HG03066 (cell line): ENCODE measurements at regions not wholly inside any gene's neighbourhood (a gene's known extent, or its start where the extent isn't known, plus 50 kb on each side); places are given as distances from the start of the nearest gene placed in this dataset.
"Not testable (repeated sequence)": the region's sequence is repeated elsewhere in the genome, so short reads cannot be mapped to it uniquely, and the experiment has no call there.

ENCODE experiments used
- ATAC-seq: cut with Tn5 transposase; IDR thresholded peaks from one replicate; pipeline ENCODE4 v1.9.1; 2021; ENCODE audit warnings: low read depth; ENCODE audit not compliant: unreplicated experiment

DNA sequence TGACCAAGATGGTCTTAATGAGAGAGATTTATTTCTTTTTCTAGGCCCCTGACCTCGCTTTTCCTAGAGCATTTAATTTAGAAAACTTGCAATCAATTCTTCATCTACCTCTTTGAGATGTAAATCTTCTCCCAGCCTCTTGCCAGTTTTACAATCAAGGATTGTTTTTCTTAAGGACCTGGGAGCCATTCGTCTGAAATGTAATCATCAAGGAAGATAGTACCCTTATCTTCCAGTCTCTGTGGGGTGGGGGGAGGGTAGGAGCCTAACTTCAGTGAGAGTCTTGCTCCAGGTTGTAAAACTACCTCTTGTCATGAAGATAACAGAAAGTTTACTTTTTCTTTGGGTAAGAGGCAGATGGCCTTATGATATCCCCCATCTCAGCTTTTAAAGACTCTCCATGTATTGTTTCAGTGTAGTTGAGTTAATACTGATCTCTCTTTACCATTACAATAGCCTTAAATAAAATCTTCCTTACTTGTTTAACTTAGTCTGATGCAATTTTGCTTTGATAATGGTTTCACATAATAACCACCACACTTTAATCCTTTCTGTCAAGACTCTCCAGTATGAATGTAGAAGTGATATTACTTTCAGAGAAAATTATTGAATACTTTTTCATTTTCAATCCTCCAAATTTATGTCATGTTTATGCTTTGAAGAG, 110.2 kb upstream of the CPHXL start:
- no peak for ATAC-seq

DNA sequence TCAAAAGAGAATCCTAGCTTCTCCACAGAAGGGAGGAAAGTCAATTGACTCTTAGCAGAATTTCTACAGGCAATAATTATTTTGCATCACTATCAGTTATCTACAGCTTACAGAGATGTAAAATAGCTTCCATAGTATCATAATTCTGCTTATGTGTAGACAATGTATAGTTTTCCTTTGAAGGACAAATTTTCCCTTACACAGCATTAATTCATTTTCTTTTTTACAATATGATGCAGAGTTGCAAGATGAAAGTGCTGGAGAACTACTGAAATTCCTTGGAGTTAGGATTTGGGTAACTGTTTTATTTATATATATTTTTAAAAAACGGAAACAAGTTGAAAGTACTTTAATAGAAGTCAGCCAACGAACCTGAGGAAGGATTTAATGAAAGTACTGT, 111.0 kb upstream of the CPHXL start:
- ATAC-seq, result no peak

GRCh38 chr16:75837681-75838080, 111.4 kb upstream of the CPHXL start:
- ATAC-seq, result no peak

DNA sequence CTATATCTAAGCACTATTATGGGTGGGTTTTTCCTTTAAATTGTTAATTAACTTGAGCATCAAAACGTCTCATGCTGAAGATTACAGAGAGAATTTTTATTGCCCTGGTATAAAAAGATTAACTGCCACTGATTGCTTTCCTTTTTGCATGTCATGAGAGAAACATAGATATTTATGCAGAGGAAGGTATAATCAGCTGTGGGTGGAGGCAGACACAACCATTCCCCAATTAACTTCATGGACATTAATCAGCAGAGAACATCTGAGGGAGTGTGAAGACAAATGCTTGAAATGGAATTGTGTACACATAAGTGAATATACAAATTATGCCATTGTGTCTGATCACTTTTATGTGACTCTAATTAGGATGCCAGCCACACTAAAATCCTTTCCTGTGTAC, 115.2 kb upstream of the CPHXL start:
- no peak for ATAC-seq

GRCh38 chr16:75847172-75847571, 120.9 kb upstream of the CPHXL start:
- ATAC-seq, result no peak

- ATAC-seq, result no peak
Observed at GRCh38 chr16:75854152-75854551, 127.9 kb upstream of the CPHXL start.

DNA sequence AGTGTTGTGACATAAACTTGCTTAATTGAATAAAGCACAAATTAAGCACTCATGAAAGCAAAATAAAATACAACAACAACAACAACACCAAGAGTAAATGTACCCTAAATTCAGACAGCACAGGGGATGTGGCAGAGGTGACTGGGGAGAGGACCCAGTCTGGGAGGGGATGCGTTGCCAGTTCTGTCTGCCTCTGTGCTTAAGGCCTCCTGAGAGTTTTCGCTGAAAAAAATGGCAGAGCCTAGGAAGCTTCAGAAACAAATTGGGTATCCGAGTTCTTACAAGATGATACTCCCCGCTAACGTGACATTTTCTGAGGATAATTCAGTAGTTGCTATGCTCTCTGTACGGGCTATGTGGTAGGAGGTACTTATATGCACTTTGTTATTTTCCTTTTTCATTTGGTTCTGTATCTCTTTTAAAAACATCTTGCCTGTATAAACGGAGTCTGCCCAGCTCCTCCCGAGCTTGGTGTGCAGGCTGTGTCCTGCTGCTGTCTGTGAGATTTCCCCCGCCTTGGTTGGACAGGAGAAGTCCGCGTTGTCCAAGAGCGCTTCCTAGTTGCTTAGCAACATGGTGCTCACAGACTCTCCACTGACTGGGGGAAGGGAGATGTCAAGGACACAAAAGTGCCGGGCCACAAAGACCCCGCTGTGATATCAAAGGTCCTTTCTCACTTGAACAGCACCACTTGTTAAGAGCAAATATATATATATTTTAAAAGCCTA, 134.2 kb upstream of the CPHXL start:
- no peak for ATAC-seq

DNA sequence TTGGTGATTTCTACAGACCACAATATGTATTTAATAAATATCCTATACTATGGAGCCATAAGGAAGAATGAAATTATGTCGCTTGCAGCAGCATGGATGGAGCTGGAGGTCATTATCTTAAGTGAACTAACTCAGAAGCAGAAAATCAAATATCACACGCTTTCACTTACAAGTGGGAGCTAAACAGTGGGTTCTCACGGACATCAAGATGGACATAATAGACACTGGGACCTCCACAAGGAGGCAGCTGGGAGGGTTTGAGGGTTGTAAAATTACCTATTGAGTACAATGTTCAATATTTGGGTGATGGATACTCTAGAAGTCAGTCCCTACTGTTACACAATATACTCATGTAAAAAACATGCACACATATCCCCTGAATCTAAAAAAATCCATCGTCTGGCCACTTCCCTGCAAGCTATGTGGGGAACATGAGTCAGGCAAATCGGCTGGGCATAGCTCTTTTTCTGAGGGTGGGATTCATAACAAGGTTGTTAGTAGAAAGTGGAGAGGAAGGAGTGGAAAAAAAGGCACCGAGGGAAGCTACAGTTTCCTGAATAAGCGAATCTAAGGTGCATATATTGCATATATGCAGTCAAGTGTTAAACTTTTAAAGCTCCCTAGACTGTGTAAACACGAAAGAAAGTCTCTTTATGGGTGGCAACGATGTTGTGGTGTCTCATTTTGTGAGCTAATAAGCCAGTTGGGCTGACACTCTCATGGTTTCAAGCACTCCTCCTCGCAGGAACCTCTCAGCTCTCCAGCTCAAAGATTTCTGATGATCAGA, 135.2 kb upstream of the CPHXL start:
- no peak for ATAC-seq

GRCh38 chr16:75862098-75862386, 135.8 kb upstream of the CPHXL start:
- ATAC-seq, result no peak

- no peak for ATAC-seq
Observed at GRCh38 chr16:75864243-75864642, 138.0 kb upstream of the CPHXL start.

- no peak for ATAC-seq
Observed at GRCh38 chr16:75865736-75866135, 139.4 kb upstream of the CPHXL start.

- ATAC-seq, result no peak
Observed at GRCh38 chr16:75868636-75869632, 142.6 kb upstream of the CPHXL start.

DNA sequence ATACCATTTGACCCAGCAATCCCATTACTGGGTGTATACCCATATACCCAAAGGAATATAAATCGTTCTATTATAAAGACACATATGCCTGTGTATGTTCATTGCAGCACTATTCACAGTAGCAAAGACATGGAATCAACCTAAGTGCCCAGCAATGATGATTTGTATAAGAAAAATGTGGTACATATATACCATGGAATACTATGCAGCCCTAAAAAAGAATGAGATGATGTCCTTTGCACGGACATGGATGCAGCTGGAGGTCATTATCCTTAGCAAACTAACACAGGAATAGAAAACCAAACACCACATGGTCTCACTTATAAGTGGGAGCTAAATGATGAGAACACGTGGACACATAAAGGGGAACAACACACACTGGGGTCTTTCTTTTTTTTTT, 155.0 kb upstream of the CPHXL start:
- not testable (repeated sequence) for ATAC-seq

GRCh38 chr16:75899163-75899562, 172.9 kb upstream of the CPHXL start:
- ATAC-seq, result no peak

DNA sequence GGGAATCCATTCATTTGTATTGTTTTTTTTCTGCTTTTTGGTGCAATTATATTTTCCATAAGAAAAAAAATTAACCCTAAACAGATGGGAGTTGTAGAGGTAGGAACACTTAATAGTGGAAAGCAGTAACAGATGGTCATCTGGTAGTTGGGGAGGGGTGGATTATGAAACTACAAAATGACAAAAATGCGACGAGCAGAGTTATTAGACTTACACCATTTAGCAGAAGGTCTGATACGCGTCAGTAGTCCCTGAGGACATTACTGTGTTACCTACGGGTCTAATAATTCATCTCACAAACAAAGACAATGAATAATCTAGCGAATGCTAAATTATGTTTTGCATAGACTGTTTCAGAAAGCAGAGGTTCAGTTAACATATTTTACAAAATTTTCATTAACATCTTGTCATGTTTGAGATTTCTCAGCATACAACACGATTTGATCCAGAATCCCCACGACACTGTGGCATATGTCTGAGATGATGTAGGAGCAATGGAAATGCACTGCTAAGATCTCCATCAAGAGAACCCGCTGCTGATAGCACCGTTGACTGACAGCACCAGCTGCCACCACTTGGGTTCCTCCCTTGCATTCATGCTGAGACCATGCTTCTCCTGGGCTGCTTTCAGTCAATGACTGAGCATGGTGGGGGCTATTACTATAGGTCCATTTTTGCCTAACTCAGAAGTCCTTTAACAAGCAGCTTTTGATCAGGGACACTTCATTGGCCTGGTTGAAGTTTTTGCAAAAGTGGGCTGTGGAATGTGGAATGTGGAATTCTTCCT, 182.2 kb upstream of the CPHXL start:
- no peak for ATAC-seq

DNA sequence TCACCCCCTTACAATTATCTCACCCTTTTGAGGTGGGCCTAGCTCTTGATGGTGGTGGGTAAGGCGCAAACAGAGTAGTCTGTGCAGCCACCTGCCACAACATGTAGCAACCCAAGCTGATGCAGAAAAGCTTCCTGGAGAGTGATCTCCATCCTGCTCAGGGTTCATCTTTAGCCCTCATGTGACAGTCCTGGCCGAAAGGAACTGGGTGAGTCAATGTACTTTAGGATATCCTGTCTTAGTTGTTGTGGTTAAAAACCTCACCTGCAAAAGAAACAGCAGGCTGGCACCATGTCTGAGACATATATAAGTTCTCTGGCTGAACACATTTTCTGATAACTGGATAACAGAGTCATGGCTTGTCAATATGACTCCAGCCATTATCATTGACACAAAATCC, 183.5 kb upstream of the CPHXL start:
- ATAC-seq, result no peak

- ATAC-seq, result no peak
Observed at GRCh38 chr16:75911896-75912295, 185.6 kb upstream of the CPHXL start.

DNA sequence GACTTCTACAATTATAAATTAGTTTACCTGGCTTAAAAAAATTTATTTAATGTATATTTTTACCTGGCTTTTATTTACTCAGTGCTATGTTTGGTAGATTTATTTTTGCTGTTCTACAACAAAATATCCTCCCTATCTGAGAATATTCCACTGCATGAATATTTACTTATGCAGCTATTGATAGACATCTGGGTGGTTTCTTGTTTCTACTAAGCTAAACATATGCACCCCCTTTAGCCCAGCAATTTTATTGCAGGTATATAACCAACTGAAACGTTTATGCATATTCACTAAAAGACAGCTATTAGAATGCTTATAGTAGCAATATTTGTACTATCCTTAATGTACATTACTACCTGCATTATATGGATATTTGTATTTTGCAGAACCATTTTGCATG, 187.7 kb upstream of the CPHXL start:
- ATAC-seq, result no peak

DNA sequence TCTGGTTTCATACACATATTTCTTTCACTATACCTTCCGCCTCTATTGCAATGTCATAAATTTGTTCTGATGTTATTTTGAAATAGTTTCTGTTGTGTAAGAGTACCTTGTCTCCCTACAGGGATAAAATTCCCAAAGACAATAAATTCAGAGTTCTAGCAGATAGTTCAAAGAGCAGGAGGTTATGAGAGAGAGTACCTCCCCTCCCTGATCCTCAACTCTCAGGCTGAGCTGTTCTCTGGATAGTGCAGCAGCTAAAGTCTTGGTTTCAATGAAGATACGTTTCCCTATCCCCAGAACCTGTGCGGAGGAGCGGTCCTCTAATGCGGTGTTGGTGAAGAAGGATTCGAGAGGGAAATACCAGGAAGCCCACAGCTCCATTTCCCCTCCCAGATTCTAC, 190.2 kb upstream of the CPHXL start:
- no peak for ATAC-seq

GRCh38 chr16:75918109-75918508, 191.8 kb upstream of the CPHXL start:
- no peak for ATAC-seq
